IPS-20b (cell line): ENCODE measurements at regions not wholly inside any gene's neighbourhood (a gene's known extent, or its start where the extent isn't known, plus 50 kb on each side); places are given as distances from the start of the nearest gene placed in this dataset.
A peak's percentile ranks its signal among the peaks of the same experiment; 100 is the strongest.
"Not testable (repeated sequence)": the region's sequence is repeated elsewhere in the genome, so short reads cannot be mapped to it uniquely, and the experiment has no call there.

Source experiments
- H3K27ac ChIP-seq: one replicate; pipeline ENCODE4 v1.5.1; 2013; ENCODE audit warnings: low read length
- H3K27me3 ChIP-seq: 2 replicates; pipeline ENCODE4 v1.6.1; 2013; ENCODE audit warnings: mild to moderate bottlenecking, low read length, inconsistent platforms; ENCODE audit not compliant: insufficient read depth
- H3K36me3 ChIP-seq: 2 replicates; pipeline ENCODE4 v1.6.1; 2013; ENCODE audit warnings: low read depth, mild to moderate bottlenecking, inconsistent platforms, low read length, moderate library complexity; ENCODE audit not compliant: insufficient read depth
- H3K4me1 ChIP-seq: 2 replicates; pipeline ENCODE4 v1.6.1; 2013; ENCODE audit warnings: mild to moderate bottlenecking, control low read depth, inconsistent platforms, low read length, moderate library complexity; ENCODE audit not compliant: insufficient read depth
- H3K4me3 ChIP-seq: 2 replicates; pipeline ENCODE4 v1.5.1; 2013; ENCODE audit warnings: mild to moderate bottlenecking, low read length, inconsistent platforms
- H3K9ac ChIP-seq: 2 replicates; pipeline ENCODE4 v1.6.1; 2013; ENCODE audit warnings: low read depth, mild to moderate bottlenecking, inconsistent platforms, low read length, moderate library complexity
- H3K9me3 ChIP-seq: 2 replicates; pipeline ENCODE4 v1.6.1; 2013; ENCODE audit warnings: mild to moderate bottlenecking, low read depth, low read length, inconsistent platforms; ENCODE audit not compliant: insufficient read depth

- Histone ChIP-seq H3K9me3 (no peaks in the 10 kb centered on the region), H3K27me3 (peaks cover 4% of the 10 kb centered on the region; the same call in 1 of the 2 replicates), H3K36me3 (no peaks in the 10 kb centered on the region), H3K4me3 (no peak overlapping the region), H3K27ac (no peak overlapping the region), H3K9ac (no peak overlapping the region), H3K4me1 (no peaks in the 10 kb centered on the region)
These were observed 193.1 kb downstream of the HSD17B3 start for GRCh38 chr9:96108691-96109380.

GRCh38 chr9:96107436-96107835 lies 194.5 kb downstream of the HSD17B3 start:
- no peak overlapping the region for H3K9ac ChIP-seq
- H3K4me1 ChIP-seq = no peaks in the 10 kb centered on the region
- peaks cover 4% of the 10 kb centered on the region; the same call in 1 of the 2 replicates for H3K27me3 ChIP-seq
- no peak overlapping the region for H3K27ac ChIP-seq
- no peaks in the 10 kb centered on the region for H3K9me3 ChIP-seq
- H3K4me3 ChIP-seq = no peak overlapping the region
- H3K36me3 ChIP-seq = no peaks in the 10 kb centered on the region

GRCh38 chr9:96100385-96101300 lies 201.3 kb downstream of the HSD17B3 start:
- Histone ChIP-seq H3K36me3 (no peaks in the 10 kb centered on the region), H3K9me3 (no peaks in the 10 kb centered on the region), H3K4me3 (no peak overlapping the region), H3K9ac (no peak overlapping the region), H3K27ac (no peak overlapping the region), H3K4me1 (peaks cover 3% of the 10 kb centered on the region; the same call in 1 of the 2 replicates), H3K27me3 (no peaks in the 10 kb centered on the region)

- not testable (repeated sequence) for H3K4me3 ChIP-seq, H3K9ac ChIP-seq
These were observed 211.3 kb downstream of the HSD17B3 start for GRCh38 chr9:96090630-96091029.

GRCh38 chr9:96089452-96090085 lies 212.4 kb downstream of the HSD17B3 start:
- no peak overlapping the region for H3K27ac ChIP-seq
- no peaks in the 10 kb centered on the region for H3K36me3 ChIP-seq
- H3K9ac ChIP-seq = no peak overlapping the region
- no peaks in the 10 kb centered on the region for H3K9me3 ChIP-seq
- H3K4me3 ChIP-seq = no peak overlapping the region
- H3K27me3 ChIP-seq = no peaks in the 10 kb centered on the region
- H3K4me1 ChIP-seq = peaks cover 13% of the 10 kb centered on the region

More at GRCh38 chr9:96090630-96091029, 211.3 kb downstream of the HSD17B3 start:
- H3K9me3 ChIP-seq, H3K36me3 ChIP-seq, H3K27me3 ChIP-seq, H3K27ac ChIP-seq: not testable (repeated sequence)
- peaks cover 13% of the 10 kb centered on the region for H3K4me1 ChIP-seq

- Histone ChIP-seq H3K9ac (no peak overlapping the region), H3K27ac (no peak overlapping the region), H3K9me3 (no peaks in the 10 kb centered on the region), H3K27me3 (no peaks in the 10 kb centered on the region), H3K4me1 (peaks cover 13% of the 10 kb centered on the region), H3K36me3 (no peaks in the 10 kb centered on the region), H3K4me3 (no peak overlapping the region)
These were observed 213.0 kb downstream of the ERCC6L2 start for GRCh38 chr9:96088510-96088909.

- Histone ChIP-seq H3K27me3 (no peaks in the 10 kb centered on the region), H3K4me3 (0 out of 2 replicates have a peak overlapping the region, but pooled peaks have one; percentile 0), H3K9ac (no peak overlapping the region), H3K4me1 (peaks cover 13% of the 10 kb centered on the region), H3K36me3 (no peaks in the 10 kb centered on the region), H3K27ac (no peak overlapping the region), H3K9me3 (no peaks in the 10 kb centered on the region)
These were observed 212.3 kb downstream of the ERCC6L2 start for GRCh38 chr9:96087669-96088299.

- Histone ChIP-seq H3K9ac (no peak overlapping the region), H3K27ac (no peak overlapping the region), H3K27me3 (no peaks in the 10 kb centered on the region), H3K4me1 (peaks cover 13% of the 10 kb centered on the region), H3K4me3 (0 out of 2 replicates have a peak overlapping the region, but pooled peaks have one; percentile 0), H3K36me3 (no peaks in the 10 kb centered on the region), H3K9me3 (no peaks in the 10 kb centered on the region)
These were observed 211.6 kb downstream of the ERCC6L2 start for GRCh38 chr9:96086936-96087571.

GRCh38 chr9:96085491-96086143 lies 210.1 kb downstream of the ERCC6L2 start:
- Histone ChIP-seq H3K27me3 (no peaks in the 10 kb centered on the region), H3K4me1 (peaks cover 13% of the 10 kb centered on the region)

GRCh38 chr9:96084331-96084734 lies 208.8 kb downstream of the ERCC6L2 start:
- Histone ChIP-seq H3K4me1 (peaks cover 13% of the 10 kb centered on the region), H3K4me3 (no peak overlapping the region), H3K9ac (no peak overlapping the region), H3K27ac (no peak overlapping the region), H3K9me3 (no peaks in the 10 kb centered on the region), H3K27me3 (no peaks in the 10 kb centered on the region), H3K36me3 (no peaks in the 10 kb centered on the region)

More at GRCh38 chr9:96085491-96086143, 210.1 kb downstream of the ERCC6L2 start:
- H3K36me3 ChIP-seq = no peaks in the 10 kb centered on the region
- no peak overlapping the region for H3K9ac ChIP-seq
- no peak overlapping the region for H3K4me3 ChIP-seq
- no peaks in the 10 kb centered on the region for H3K9me3 ChIP-seq
- no peak overlapping the region for H3K27ac ChIP-seq
